CD4-positive, alpha-beta T cell treated with Interleukin-2 at 100 ng/mL for 4 hours (primary cell): ENCODE measurements at regions not wholly inside any gene's neighbourhood (a gene's known extent, or its start where the extent isn't known, plus 50 kb on each side); places are given as distances from the start of the nearest gene placed in this dataset.
"Not testable (repeated sequence)": the region's sequence is repeated elsewhere in the genome, so short reads cannot be mapped to it uniquely, and the experiment has no call there.

Experiments used
- DNase-seq: peaks from one replicate; pipeline ENCODE4 v3.0.0-alpha.2; 2020; ENCODE audit warnings: low spot score

- no peak for DNase-seq
Measured at GRCh38 chr14:66015071-66015780, 470.9 kb upstream of the CCDC196 start.

GRCh38 chr14:66017927-66018326 is 468.2 kb upstream of the CCDC196 start:
- no peak for DNase-seq

GRCh38 chr14:66022526-66022925 is 463.6 kb upstream of the CCDC196 start:
- no peak for DNase-seq

DNA sequence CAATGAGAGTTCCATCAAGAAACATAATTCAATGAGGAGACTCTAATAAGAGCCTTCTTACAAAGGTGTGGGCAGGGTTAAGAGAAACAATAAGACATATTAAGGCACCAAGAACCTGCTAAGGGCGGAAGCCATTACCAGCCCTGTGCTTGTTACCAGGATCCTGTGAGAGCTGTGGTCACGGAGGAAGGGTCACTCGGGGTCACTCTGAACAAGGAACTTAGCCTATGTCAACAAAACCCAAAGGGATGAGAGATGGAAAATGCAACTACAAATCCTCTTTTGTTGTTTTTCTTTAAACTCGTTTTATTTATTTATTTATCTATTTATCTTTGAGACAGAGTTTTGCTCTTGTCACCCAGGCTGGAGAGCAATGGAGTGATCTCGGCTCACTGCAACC is 460.4 kb upstream of the CCDC196 start:
- DNase-seq = no peak

- DNase-seq = not testable (repeated sequence)
Measured at GRCh38 chr14:66031981-66032380, 454.2 kb upstream of the CCDC196 start.

DNA sequence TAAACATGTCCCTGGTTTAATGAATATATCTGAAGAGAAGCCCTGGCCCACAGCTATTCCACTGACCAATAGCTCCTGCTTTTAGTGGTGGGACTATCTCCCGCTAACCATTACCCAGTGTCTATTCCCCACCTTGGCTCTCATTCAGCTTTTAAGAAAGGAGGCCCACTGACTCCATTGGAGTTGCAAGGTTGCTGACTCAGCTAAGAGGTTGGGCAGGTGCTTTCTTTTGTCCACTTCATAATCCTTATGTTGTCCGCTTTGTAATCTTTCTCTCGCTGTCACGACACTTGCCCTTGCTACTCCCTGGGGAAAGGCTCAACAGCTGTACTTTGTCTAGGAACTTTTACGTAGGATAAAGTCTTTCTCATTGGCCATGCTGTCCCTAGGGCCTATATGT is 453.4 kb upstream of the CCDC196 start:
- no peak for DNase-seq

DNA sequence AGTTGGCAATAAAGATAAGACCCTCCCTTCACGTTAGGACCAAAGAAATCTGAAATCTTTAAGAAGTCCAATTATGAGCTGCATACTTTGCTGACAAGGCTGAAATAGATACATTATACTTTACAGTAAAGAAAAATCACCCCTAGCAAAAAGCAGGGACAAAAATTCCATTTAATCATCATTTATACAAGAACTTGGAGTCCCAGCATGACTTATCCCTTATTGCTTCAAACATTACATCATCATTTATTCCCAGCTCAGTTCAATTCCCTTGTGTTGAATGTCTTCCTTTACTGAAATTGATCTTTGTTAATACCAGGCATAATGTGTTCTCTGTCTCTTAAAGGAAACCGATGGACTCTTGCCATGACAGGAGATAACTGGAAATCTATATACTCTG is 449.6 kb upstream of the CCDC196 start:
- no peak for DNase-seq

- no peak for DNase-seq
Measured at GRCh38 chr14:66037361-66037760, 448.8 kb upstream of the CCDC196 start.

- no peak for DNase-seq
Measured at GRCh38 chr14:66038212-66038611, 448.0 kb upstream of the CCDC196 start.

- no peak for DNase-seq
Measured at GRCh38 chr14:66038618-66039017, 447.6 kb upstream of the CCDC196 start.

DNA sequence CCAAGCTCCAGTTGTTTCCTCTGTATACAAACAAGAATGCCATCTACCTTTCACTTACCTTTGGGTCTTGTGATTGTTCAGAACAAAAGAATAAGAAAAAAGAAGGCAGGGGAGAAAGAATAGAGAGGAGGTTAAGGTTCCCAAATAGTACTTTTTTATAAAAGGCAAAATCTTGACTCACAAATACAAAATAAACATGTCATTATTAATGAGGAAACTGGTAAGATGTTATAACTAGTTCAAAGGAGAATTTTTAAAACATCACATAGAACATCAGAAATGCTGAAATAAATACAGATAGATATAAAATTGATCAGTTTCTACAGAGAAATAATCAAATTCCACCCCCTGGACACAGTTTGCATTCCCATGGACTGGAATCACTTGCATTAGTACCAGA is 446.7 kb upstream of the CCDC196 start:
- DNase-seq = no peak

- no peak for DNase-seq
Measured at GRCh38 chr14:66041582-66041981, 444.6 kb upstream of the CCDC196 start.

GRCh38 chr14:66043921-66044320 is 442.2 kb upstream of the CCDC196 start:
- DNase-seq = no peak

GRCh38 chr14:66045572-66046021 is 440.6 kb upstream of the CCDC196 start:
- no peak for DNase-seq

DNA sequence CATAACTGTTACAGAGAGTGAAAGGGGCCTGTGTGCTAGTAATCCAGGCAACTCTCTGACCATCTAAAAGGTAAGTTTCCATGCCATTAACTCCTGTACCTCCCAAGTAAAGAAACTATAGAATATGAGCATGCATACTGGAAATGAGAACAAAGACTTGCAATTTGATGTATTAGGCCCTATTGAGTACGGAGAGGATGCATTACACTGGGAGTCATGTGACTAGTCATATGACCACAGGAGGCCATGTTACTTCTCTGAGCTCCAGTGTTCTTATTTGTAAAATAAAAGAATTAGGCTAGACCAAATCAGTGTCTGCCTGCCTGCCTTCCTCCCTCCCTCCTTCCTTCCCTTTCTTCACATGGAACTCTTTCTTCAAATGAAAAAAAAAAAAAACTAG is 440.1 kb upstream of the CCDC196 start:
- no peak for DNase-seq

DNA sequence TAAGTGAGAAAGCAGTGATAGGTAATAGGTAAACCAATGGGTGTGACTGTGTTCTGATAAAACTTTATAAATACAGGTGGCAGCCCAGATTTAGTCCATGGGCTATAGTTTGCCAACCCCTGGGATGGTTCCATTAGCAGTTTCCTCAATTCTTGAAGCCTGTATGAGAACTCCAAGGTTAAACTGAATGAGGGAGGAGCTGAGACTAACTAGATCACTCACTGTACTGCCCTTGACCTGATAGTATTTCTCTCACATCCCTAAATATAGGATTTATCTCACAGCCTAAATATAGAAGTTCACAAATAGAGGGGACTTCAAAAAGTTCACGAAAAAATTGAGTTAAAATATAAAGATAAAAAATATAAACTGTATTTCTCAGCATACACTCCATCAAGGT is 439.6 kb upstream of the CCDC196 start:
- no peak for DNase-seq

DNA sequence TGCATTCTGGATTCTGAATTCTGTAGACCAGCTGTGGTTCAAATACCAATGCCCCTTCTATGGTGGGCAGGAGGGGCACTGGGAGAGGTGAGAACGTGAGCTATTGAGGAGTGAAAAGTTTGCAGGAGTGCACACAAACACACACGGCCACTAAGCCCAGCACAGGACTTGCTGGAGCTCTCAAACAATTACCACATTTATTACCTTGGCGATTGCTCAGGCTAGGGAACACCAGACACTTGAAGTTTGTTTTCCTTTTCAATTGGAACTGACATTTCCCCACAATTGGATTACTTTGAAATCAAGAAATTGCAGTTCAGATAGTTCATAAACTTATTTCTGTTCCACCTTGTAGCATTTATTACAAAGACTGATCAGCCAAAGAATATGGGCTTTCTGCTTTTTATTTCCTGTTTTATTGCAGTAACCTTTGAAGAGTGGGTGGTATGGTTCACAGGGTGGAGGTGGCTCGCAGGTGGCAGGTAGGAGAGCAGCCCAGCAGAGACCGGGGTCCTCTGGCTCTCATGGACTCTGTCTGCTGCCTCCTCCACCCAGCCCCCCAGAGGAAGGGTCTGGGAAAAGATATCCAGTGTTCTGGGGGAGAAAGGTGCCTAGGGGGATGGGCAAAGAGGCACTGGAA is 429.8 kb upstream of the CCDC196 start:
- DNase-seq = no peak

DNA sequence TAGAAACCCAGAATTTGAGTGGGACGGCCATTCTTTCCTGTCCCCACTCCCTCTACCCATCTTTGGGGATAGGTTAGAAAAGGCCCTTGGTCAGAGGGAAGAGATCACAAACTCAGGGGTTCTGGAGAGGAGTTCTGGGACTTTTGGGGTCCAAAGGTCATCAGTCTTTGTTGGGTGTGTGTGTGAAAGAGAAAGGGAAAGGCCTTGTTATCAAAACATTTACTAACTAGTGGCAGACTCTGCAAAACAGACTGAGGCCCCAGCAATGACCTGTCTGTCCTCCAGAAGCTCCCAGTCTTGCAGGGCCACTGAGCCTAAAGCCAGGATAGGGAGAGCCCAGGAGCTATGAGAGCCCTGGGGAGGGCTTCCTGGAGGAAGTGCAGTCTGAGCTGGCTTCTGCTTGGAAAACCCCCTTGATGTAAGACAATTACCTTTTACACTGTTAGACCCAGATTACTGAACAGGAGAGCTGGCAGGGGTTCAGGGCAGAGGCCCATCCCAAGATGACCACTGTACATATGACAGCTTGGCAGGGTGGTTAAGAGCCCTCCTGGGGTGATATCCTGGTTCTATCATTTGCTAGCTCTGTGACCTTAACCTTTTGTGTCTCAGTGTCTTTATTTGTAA is 429.1 kb upstream of the CCDC196 start:
- no peak for DNase-seq

DNA sequence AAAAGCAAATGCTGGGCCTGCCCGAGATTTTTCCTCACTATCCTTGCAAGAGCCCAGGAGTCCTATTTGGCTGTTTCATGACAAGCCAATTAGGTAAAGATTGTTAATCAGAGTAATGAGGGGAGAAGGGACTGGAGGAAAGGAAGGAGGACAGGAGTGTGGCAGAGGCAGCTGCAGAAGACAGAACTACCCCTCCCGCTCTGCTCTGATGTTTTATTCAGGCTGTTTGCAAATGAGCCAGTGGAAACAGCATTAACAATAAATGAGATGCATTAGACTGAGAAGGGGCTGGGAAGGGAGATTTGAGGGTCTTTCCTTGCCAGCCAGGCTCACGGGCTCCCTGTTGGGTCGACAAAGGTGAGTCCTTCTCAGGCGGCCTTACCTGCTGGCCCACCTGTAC is 421.0 kb upstream of the CCDC196 start:
- no peak for DNase-seq

DNA sequence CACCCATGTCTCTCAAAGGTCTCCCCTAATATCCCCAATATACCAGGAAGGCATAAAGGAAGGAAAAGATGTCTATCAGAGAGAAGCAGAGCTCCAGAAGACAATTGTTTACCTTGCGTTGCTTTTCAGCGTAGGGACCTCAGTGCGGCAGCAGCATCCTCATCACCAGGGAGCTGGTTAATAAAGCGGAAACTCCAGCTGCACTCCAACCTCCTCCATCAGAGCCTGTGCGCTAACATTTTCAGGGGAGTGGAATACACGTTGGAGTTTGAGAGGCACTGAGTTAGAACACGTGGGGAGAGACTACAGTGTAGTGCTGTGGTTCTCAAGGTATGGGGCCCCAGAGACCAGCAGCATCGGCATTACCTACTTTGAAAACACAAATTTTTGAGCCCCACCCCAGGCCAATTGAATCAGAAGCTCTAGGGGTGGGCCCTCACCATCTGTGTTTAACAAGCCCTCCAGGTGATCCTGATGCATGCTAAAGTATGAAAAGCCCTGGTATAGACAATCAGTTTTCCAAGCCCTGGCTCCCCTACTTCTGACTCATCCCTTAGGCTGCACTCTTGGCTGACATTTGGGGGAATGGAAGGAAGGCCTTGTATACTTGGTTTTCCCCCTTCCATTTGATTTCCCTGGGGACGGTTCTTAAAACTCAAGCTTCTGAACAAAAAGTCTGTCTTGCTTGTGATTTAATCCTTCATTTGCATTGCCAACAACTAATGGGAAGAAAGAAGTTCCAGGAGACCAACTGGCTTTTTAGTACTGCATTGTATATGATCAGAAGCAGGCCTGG is 419.0 kb upstream of the CCDC196 start:
- no peak for DNase-seq

- no peak for DNase-seq
Measured at GRCh38 chr14:66069036-66069435, 417.1 kb upstream of the CCDC196 start.

DNA sequence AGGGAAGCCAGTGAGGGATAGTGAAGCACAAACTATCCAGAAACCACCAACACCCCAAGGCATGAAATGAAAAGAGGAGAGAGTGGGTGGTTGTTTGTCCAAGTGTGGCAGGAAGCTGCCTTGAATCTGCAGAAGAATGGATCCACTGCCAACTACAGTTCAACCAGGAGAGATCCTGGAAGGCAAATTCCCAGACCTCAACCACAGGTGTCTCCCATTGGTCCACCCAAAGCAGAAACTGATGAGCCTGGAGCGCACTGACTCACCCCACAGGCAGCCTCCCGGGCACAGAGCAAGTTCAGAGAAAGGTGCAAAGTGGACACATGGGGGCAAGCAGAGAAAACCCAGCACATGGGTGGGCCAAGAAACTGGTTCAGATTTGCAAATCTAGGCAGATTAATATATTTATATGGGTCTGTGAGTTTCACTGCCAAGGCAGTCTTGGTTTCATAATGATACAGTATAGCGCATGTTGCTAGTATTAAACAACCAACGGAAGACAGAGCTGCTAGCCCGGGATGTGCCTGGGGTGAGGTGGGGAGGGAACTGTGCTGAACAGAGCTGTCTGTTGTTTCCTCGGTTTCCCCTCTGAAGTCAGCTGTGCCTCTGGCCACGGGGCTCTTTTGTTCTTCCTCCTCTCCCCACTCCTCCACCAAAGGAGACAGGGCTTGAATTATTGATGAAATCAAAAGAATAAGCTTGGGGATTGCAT is 416.2 kb upstream of the CCDC196 start:
- DNase-seq = no peak
